GM18502 (cell line): ENCODE measurements at regions not wholly inside any gene's neighbourhood (a gene's known extent, or its start where the extent isn't known, plus 50 kb on each side); places are given as distances from the start of the nearest gene placed in this dataset.
"Not testable (repeated sequence)": the region's sequence is repeated elsewhere in the genome, so short reads cannot be mapped to it uniquely, and the experiment has no call there.

ENCODE experiments used
- ATAC-seq: cut with Tn5 transposase; IDR thresholded peaks from one replicate; pipeline ENCODE4 v1.9.1; 2021; ENCODE audit warnings: mild to moderate bottlenecking; ENCODE audit not compliant: unreplicated experiment, poor library complexity

DNA sequence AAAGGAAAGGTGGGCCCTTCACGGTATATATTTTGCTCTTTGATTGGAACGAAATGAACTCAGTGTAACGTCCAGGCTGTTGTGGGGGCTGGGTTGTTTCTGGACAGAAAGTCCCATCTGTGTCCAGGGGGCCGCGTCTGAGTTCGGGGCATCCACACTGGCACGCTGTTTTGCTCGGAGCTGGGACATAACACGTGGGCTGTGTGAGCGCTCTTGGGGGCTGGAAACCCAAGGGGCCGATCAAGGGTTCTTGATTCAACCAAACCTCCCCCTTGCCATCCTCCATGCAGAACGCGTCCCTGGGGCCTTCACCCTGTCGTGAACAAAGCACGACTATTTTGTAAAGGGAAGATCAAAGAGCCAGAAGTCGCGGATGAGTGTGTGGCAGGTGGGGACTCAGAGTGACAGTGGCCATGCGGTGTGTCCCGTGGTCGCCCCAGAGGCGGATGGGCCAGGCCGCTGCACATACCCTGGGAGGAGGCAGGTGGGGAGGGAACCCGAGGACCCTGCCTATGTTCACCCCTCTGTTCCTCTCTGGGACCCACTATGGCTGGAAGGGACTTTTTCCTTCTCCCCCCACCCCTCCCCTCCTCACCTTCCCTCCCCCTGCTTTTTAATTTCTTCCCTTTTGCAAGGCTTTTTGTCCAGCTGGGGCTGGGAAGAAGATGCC, 387.2 kb downstream of the SEC14L1 start:
- no peak for ATAC-seq

DNA sequence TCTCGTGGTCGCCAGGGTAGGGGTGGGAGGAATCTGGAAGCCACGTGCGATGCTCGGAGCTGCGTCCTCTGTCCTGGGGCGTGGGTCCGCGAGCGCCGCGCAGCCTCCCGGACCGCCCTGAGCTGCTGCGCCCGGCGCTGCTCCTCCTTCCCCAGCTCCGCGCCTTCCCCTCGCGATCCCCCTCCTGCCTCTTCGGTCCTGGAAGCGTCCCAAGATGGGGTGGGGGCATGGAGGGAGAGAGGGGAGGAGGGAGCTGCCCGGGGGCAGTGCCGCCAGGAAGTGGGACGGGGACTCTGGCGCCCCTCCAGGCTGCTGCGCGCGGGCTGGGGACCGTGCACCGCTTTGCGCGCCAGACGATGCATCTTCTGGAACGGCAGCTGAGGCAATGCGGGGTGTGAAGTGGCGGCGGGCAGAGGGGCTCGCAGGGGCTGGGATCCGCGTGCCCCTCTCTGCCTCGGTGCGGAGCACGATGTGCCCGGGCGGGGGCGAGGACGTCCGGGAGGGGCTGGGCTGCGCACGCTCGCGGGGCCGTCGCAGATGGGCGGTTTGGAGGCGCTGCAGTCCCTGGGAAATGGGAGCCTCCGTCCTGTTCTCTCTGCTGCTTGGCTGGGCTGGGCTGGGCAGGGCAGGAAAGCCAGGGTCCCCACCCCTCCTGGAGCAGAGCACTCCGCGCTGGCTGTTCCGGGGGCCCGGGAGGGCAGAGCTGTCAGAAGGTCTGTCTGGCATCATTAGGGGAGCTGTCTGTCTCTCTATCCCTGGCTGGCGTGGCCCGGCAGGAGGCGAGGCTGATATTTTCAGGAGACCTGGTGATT, 388.0 kb downstream of the SEC14L1 start:
- ATAC-seq, result no peak

DNA sequence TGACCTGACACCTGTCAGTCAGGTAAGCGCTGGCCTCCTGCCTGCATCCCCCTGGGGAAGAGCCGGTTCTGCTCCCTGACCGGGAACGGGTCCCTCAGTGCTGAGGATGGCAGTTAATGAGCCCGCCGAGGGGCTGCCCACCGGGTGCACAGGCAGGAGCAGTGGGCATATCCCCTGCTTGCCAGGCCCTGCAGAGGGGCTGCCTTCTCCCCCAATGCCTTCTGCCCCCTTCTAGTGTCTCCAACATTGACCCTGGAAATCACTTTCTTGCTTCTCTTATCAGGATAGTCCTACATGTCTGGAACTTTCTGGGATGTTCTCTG, 388.5 kb downstream of the SEC14L1 start:
- no peak for ATAC-seq

- no peak for ATAC-seq
Measured at GRCh38 chr17:77530591-77530990, 389.8 kb downstream of the SEC14L1 start.

DNA sequence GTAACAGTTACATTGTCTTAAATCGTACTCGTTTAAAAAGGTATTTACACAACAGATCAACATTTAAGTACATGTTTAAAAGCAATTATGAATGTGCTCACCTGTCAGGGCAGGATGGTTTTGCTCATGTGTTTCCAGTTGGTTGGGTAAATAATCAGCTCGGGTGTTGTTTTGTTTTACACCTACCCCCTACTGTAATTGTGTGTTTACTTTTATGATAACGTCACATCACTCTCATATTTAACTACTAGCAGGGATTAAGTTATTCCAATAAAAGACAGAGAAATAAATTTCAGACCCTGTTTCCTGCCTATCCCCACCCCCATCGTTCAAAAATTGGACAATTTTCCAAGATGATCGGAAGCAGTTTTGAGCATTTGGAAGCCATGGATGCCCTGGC, 390.2 kb downstream of the SEC14L1 start:
- ATAC-seq, result no peak

- ATAC-seq, result no peak
Measured at GRCh38 chr17:77531641-77532040, 390.9 kb downstream of the SEC14L1 start.

DNA sequence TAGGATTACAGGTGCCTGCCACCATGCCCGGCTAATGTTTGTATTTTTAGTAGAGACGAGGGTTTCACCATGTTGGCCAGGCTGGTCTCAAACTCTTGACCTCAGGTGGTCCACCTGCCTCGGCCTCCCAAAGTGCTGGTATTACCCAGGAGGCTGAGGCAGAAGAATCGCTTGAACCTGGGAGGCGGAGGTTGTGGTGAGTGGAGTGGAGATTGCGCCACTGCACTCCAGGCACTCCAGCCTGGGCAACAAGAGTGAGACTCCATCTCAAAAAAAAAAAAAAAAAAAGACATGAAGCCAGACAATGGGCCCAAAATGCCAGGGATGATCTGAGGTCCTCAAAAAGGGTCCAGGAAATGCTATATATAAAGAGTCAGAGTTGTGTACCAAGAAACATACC, 392.9 kb downstream of the SEC14L1 start:
- ATAC-seq, result not testable (repeated sequence)

DNA sequence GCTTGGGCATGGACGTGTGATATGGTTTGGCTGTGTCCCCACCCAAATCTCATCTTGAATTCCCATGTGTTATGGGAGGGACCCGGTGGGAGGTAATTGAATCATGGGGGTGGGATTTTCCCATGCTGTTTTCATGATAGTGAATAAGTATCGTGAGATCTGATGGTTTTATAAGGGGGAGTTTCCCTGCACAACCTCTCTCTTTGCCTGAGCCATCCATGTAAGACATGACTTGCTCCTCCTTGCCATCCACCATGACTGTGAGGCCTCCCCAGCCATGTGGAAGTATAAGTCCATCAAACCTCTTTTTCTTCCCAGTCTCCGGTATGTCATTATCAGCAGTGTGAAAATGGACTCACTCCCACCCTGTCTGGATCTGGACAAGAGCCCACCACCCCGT, 393.4 kb downstream of the SEC14L1 start:
- no peak for ATAC-seq

- no peak for ATAC-seq
Measured at GRCh38 chr17:77535435-77535834, 394.7 kb downstream of the SEC14L1 start.

DNA sequence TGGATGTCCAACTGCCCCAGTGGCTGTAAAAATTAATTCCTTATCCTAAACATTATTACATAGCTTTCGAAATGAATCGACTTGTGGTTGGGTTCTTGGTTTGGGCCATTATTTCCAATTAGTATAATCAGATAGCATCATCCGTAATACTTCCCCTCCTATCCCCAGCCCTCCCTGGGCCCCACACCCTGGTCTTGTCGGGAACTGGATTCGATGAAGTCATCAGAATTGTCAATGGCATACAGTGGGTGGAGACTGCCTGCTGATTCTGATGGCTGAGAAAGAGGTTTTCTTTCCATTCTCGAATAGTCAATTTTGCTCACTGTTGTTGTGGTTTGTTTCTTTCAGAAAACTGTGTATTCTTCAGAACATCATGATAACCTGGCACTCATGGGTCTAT, 395.1 kb downstream of the SEC14L1 start:
- no peak for ATAC-seq

DNA sequence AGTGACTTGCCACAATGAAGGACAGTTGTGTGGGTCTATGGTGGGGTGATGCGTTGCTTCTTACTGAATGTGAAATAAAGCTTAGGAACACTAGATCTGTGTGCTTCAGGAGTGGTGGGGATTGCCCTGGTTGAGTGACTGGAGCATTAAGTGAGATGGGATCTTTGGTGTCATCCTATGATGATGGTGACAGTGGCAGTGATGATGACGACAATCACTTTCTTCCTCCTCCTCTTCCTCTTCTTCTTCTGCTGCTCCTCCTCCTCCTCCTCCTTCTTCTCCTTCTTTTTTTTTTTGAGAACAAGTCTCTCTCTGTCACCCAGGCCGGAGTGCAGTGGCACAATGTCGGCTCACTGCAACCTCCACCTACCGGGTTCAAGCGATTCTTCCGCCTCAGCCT, 396.8 kb downstream of the SEC14L1 start:
- no peak for ATAC-seq

- ATAC-seq, result no peak
Measured at GRCh38 chr17:77540531-77540930, 399.8 kb downstream of the SEC14L1 start.

GRCh38 chr17:77540975-77541374, 400.2 kb downstream of the SEC14L1 start:
- ATAC-seq, result no peak

- ATAC-seq, result no peak
Measured at GRCh38 chr17:77542011-77542410, 401.2 kb downstream of the SEC14L1 start.

- ATAC-seq, result no peak
Measured at GRCh38 chr17:77542551-77543490, 402.1 kb downstream of the SEC14L1 start.

DNA sequence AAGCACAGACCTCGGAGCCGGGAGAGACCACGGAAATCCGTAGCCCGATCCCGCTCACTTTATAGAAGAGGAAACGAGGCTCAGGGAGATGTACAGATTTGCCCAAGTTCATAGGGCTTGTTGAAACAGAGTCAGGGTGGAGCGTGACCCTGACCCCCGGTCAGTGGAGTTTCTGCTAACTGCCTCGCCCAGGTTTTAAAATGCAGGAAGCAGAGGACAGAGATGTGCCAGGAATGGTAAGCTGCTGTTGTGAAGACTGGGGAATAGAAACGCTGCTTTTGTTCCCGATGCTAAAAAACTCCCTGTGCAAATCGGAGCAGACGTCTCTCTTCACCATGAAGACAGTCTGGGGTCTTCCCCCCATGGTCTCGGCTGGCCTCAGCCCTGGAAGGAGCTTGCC, 403.0 kb downstream of the SEC14L1 start:
- no peak for ATAC-seq

DNA sequence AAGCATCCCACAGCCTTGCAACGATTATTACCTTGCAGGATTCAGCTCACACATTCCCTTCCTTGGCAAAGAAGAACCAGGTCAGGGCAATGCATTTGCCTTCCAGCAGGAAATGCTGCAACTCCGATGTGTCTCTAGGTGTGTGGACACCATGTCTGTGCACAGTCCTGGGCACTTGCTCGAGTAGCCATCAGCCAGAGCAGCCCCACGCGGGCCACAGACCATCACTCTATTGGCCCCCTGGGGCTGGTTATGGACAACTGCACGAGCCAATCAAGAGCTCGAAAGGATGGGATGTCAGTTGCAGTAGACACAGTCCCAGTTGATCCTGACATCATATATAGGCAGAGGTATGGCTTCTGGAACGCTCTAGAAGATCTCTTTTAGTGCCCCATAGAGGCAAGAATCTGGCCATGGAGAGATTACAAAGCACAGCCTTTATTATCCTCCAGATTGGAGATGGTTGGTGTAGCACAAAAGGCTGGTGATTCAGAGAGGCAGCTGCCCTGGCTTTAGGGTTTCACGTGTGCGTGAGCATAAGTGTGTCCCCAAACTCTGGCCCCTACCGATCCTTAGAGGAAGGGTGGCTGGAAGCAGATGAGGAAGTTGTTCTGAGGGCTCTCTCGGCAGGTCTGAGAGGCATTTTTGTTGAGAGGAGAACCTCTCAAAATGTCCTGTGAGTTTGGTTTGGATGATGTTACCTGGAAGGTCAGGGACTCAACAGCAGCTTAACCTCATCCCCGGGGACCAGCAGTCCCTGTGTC, 403.8 kb downstream of the SEC14L1 start:
- no peak for ATAC-seq

DNA sequence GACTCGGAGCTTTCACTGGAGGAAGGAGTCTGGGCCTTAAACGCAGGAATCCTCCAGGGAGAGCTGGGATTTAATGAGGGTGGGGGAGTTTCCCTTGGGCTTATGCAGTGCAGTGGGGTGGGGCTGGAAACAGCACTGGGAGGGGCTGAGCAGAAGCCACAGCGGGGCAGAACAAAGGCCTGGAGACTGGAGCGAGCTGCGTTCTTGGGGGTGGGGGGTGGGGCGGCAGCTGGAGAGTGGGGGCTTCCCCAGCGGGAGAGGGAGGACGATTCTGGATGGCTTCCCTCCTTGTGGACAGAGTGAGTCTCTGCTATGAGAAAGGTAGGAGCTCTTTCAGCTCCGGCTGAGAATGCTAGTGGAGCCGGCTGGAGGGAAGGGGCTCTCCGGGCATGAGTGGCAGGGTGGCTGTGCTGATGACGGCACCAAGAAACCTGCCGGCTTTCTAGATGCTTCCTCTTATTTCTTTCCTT, 406.0 kb downstream of the SEC14L1 start:
- ATAC-seq, result no peak

DNA sequence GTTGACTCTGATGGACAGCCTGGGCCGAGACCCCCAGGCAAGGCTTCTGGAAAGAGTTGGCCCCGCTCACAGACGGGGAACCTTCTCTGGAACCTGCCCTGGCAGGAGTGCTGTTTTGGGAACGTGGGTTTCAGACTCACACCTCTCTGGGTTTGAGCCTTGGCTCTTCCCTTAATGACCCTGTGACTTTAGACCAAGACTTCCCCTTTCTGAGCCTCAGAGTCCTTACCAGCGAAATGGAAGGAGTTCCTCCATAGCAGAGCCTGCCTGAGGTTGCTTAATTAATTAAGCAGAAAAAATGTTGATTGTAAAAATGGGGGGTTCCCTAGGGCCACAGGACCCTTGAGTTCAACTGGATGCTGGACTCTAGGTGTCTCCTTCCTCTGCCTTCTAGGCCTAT, 408.2 kb downstream of the SEC14L1 start:
- no peak for ATAC-seq

GRCh38 chr17:77549726-77550366, 408.7 kb upstream of the TNRC6C start:
- ATAC-seq, result no peak
